Fibroblast of villous mesenchyme (primary cell): ENCODE measurements at regions not wholly inside any gene's neighbourhood (a gene's known extent, or its start where the extent isn't known, plus 50 kb on each side); places are given as distances from the start of the nearest gene placed in this dataset.

Experiments
- DNase-seq: peaks from one replicate; pipeline ENCODE4 v3.0.0-alpha.2; 2010; ENCODE audit warnings: low read depth
- H3K4me3 ChIP-seq: 2 replicates; pipeline ENCODE4 v1.5.1; 2011; ENCODE audit warnings: low read depth, mild to moderate bottlenecking, low read length
- TF ChIP-seq, protein P1 (sequence below): IDR thresholded peaks from 2 replicates; pipeline ENCODE4 v1.5.1; 2012; ENCODE audit warnings: low read depth, mild to moderate bottlenecking, low read length; ENCODE audit not compliant: insufficient read depth

DNA sequence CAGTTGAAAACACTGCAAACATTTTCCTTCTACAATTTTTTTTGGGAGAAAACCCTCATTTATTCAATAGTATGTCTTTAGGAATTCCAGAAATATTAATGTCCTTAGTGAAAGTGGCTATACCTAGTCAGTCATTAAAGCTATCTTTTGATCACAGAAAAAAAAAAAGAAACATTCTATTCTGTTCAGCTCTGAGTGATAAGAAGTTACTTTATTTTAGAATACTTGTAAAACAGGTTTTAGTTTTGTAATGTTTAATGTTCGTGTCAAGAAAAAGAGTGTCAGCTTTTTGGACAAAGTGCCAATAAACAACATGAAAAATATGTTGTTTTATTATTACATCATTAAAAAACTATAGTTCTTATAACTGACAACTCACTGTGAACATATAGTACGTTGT, 240.4 kb downstream of the OGFRL1 start:
- H3K4me3 ChIP-seq, result no peak overlapping the region
- TF ChIP-seq, protein P1, sequence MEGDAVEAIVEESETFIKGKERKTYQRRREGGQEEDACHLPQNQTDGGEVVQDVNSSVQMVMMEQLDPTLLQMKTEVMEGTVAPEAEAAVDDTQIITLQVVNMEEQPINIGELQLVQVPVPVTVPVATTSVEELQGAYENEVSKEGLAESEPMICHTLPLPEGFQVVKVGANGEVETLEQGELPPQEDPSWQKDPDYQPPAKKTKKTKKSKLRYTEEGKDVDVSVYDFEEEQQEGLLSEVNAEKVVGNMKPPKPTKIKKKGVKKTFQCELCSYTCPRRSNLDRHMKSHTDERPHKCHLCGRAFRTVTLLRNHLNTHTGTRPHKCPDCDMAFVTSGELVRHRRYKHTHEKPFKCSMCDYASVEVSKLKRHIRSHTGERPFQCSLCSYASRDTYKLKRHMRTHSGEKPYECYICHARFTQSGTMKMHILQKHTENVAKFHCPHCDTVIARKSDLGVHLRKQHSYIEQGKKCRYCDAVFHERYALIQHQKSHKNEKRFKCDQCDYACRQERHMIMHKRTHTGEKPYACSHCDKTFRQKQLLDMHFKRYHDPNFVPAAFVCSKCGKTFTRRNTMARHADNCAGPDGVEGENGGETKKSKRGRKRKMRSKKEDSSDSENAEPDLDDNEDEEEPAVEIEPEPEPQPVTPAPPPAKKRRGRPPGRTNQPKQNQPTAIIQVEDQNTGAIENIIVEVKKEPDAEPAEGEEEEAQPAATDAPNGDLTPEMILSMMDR, result no peak
- DNase-seq, result no peak

DNA sequence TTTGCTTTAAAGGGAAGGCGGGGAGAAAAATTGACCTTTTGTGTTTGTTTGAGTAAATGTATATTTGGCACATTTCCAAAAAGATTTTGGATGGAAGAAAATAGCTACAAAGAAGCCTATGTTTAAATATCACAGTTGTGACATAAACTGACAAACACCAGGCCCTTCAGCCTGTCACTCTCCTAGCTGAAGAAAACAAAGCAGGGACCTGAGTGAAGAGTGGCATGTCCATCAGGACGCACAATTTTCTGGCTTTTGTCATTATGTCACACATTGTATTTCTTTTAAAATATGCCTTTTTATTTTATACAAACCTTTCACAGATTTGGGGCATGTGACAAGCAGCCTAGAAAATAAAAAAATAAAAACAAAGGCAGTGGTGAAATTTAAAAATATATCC, 241.2 kb downstream of the OGFRL1 start:
- TF ChIP-seq, protein P1, result no peak

DNA sequence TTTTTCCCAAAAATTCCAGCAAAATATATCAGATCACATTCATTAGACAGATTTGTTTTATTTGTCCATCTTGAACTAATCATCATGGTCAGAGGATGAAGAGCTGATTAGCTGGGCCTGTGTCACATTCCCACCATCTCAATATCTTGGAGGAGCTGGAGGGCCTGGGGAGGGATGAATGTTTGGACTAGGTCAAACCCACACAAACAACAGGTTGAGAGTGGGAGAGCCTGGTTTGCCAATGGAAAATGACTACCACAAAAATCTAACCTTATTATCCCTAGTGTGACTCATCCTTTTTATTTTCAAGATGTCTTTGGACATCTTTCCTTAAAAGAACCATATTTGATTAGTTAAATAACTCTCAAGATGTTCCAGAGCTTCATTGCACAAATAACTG, 242.4 kb downstream of the OGFRL1 start:
- DNase-seq, result no peak
- TF ChIP-seq, protein P1, result no peak
- H3K4me3 ChIP-seq, result no peak overlapping the region

More for the DNA sequence above, 241.2 kb downstream of the OGFRL1 start:
- no peak overlapping the region for H3K4me3 ChIP-seq
- DNase-seq, result no peak

DNA sequence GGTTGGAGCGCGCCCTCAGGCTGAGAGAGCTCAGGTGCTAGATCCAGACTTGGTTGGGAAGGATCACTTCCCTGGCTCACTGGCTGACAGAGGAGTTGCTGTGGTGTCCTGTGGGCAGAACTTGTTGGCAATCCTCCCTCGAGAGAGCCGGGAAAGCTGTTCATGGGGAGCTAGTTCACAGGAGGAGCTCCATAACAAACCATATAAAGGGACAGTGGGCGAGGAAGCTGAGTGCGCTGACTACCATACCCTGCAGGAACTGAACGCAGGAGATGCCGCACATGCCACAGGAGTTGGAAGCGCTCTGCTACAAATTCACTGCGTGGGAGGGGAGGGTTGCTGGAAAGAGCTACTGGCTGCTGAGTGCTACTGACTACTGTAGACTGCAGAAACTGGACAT, 243.2 kb downstream of the OGFRL1 start:
- TF ChIP-seq, protein P1, result no peak
- no peak for DNase-seq

DNA sequence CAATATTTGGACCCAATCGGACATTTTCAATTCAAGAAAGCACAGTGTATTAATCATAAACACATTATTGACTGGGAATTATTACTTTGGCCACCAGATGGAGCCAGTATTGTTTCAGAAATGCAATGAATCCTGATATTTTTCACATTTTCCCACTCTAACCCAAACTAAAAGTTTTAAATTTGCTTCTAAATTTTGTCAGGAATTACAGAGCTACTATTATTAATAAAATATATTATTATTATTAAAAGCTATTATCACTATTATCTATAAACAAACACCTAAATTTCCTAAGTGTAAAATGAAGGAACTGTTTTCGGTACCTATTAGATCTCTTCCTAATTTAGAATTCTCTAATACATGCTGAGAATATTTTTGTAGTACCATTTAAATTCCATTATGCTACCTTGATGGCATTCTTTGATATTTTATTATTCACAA, 245.3 kb downstream of the OGFRL1 start:
- DNase-seq, result peak; percentile 30
- H3K4me3 ChIP-seq, result no peak overlapping the region
- TF ChIP-seq, protein P1, result peak; percentile 63

More for the DNA sequence above, 243.2 kb downstream of the OGFRL1 start:
- H3K4me3 ChIP-seq, result no peak overlapping the region

DNA sequence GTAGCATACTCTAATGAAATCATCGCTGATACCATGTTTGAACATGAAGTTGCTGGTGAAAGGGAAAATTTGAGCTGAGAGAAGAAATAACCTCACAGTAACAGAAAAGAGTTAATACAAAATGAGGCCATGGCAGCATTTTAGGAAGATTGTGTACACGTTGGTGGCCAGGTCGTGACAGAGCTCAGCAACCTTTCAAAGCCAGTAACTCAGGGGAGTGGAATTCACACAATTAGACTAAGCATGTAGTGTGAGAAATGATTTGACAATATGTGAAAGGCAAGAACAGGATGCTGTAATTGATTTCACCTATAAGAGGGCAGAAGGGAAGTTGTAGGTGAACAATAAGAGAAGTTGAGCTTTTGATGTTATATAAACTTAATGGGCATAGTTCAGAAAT, 246.3 kb downstream of the OGFRL1 start:
- TF ChIP-seq, protein P1, result no peak
- H3K4me3 ChIP-seq, result no peak overlapping the region
- no peak for DNase-seq

DNA sequence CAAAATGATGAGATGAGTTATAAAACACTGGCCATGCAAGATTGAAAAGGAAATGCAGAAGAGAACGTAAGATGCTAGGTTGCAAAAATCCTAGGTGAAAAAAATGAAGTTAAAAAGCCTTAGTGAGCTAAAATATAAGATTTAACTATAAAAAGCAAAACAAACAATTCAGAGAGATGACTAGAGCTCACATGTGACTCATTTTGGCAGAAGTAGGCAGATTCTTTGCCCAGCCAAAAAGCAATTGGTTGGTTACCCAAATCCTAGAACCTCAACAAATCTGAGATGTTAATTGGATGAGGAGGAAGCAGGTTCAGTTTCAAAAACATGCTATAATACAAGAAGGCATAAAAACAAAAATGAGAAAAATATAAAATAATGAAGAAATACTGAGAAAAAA, 249.1 kb downstream of the OGFRL1 start:
- no peak for DNase-seq
- TF ChIP-seq, protein P1, result no peak
- no peak overlapping the region for H3K4me3 ChIP-seq
